ENCODE measurements at regions not wholly inside any gene's neighbourhood (a gene's known extent, or its start where the extent isn't known, plus 50 kb on each side); places are given as distances from the start of the nearest gene placed in this dataset.

DNA sequence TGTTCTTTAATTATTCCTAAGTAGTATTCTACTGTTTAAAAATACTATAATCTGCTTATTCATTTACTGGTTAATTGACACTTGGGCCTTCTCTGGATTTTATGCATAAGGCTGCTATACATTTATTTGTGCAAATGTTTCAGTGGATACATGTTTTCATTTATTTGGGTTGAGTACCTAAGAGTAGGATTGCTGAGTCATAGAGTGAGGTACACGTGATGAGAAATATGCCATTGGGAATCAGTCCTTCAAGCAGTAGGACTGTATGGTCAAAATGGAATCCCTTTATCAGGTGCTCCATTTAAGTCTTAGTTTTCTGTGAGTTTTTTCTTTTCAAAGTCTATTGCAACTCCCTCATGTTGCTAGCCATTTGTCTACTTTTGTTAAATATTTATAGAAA lies 275.2 kb upstream of the SORL1-AS1 start:
- DNase-seq, result no peak
- H3K4me3 ChIP-seq, result no peak overlapping the region
- peaks cover 0 to 5% (median 0%) of the 10 kb centered on the region in 3 donors for H3K9me3 ChIP-seq (replicated peaks in 1 of 3)
- H3K27me3 ChIP-seq, result no peaks in the 10 kb centered on the region
- H3K36me3 ChIP-seq (replicated peaks in 1 of 2), result no peaks in the 10 kb centered on the region
- TF ChIP-seq POLR2A (IDR thresholded peaks at IDR 0.05), result no peak
- TF ChIP-seq, protein P1, sequence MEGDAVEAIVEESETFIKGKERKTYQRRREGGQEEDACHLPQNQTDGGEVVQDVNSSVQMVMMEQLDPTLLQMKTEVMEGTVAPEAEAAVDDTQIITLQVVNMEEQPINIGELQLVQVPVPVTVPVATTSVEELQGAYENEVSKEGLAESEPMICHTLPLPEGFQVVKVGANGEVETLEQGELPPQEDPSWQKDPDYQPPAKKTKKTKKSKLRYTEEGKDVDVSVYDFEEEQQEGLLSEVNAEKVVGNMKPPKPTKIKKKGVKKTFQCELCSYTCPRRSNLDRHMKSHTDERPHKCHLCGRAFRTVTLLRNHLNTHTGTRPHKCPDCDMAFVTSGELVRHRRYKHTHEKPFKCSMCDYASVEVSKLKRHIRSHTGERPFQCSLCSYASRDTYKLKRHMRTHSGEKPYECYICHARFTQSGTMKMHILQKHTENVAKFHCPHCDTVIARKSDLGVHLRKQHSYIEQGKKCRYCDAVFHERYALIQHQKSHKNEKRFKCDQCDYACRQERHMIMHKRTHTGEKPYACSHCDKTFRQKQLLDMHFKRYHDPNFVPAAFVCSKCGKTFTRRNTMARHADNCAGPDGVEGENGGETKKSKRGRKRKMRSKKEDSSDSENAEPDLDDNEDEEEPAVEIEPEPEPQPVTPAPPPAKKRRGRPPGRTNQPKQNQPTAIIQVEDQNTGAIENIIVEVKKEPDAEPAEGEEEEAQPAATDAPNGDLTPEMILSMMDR (IDR thresholded peaks at IDR 0.05), result no peak
- 56 to 73% (median 66%) methylated on average over 1 of the region's 1 CpG for WGBS, 4 donors
- intact Hi-C loops (cut with DNase I), result no loop called here
- H3K27ac ChIP-seq, result no peak overlapping the region
- no peaks in the 10 kb centered on the region for H3K4me1 ChIP-seq (replicated peaks in 1 of 2)

DNA sequence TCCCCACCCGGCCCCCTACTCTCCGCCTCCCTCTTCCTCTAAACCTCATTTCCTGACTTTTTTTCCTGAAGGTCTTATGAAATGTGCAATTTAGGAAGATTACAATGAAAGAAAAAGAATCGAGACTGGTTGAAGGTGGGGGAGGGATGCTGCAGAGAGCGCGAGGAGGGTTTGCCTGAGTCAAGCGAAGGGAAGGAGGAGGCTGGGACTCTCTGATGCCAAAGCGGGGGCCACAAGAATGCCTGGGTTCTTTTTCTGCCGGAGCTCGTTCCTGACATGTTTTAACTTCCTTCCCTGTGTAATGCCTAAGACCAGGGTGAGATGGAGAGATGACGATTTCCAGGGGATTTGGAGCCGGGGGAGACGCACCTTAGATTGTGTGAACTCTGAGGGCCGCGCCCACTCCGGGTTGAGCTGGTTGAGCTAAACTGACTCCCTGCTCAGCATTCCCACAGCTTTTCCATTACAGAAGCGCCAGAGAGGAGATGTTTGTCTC lies 270.5 kb upstream of the SORL1-AS1 start:
- Histone ChIP-seq H3K9me3 (replicated peaks in 1 of 3) (no peaks in the 10 kb centered on the region), H3K27ac (peak overlapping the region in 2 of 5 donors; percentile 84 to 85), H3K36me3 (replicated peaks in 1 of 2) (no peaks in the 10 kb centered on the region), H3K4me3 (peak overlapping the region in 1 of 4 donors; percentile 45), H3K27me3 (no peaks in the 10 kb centered on the region), H3K4me1 (replicated peaks in 1 of 2) (no peaks in the 10 kb centered on the region)
- TF ChIP-seq, protein P1 (IDR thresholded peaks at IDR 0.05), result no peak
- TF ChIP-seq POLR2A (IDR thresholded peaks at IDR 0.05), result no peak
- DNase-seq, result peak in 1 of 7 donors; percentile 53
- WGBS, 4 donors, result 28 to 34% (median 31%) methylated on average over 16 of the region's 16 CpGs
- intact Hi-C loops (cut with DNase I), result no loop called here

DNA sequence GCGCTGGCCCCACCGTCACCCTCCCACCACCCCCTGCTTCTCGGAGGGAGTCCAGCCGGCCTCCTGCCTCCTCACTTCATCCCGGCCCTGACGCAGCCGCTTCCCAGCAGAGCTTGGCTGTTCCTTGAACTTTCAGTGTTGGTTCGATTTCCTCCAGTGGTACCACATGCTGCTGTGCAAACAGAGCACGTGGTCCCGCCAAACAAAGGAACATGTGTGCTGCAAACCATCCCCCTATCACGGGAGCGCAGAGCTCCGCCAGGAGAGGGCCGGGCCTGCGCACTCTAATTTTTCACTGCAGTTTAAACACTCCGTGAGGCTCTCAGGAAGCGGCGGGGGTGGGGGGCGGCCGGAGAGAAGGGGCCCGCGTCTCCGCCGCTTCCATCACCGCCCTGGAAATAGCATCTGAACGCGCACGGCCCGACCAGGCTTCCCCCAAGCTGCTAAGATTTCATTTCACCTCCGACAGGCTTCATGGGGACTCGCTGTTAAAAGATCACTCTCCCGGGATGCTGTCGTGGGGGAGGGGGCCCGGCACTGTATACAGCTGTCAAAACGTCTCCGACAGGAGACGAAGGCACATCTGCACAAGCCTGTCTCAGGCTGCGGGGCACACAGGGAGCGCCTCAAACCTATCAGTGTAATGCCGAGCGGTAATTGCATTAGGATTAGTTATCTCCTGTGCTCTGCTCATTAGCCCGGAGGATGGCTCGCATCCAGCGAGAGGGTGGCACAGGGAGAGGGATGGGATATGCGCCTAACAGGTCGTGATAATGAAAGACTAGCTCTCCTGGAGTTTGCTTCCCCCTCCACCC lies 269.9 kb upstream of the SORL1-AS1 start:
- intact Hi-C loops (cut with DNase I), result no loop called here
- Histone ChIP-seq H3K4me3 (peak overlapping the region in 2 of 4 donors; percentile 12 to 45), H3K27me3 (no peaks in the 10 kb centered on the region), H3K4me1 (replicated peaks in 1 of 2) (no peaks in the 10 kb centered on the region), H3K27ac (peak overlapping the region in 3 of 5 donors; percentile 46 to 85 (median 84)), H3K9me3 (replicated peaks in 1 of 3) (no peaks in the 10 kb centered on the region), H3K36me3 (replicated peaks in 1 of 2) (no peaks in the 10 kb centered on the region)
- peak; percentile 47 to 86 (median 66) for DNase-seq
- TF ChIP-seq, protein P1 (IDR thresholded peaks at IDR 0.05), result peak in 1 of 6 experiments; percentile 16
- peak in 1 of 2 donors; percentile 24 for TF ChIP-seq POLR2A (IDR thresholded peaks at IDR 0.05)
- WGBS, 4 donors, result 3 to 10% (median 5%) methylated on average over 4 to 46 of the region's 46 CpGs

DNA sequence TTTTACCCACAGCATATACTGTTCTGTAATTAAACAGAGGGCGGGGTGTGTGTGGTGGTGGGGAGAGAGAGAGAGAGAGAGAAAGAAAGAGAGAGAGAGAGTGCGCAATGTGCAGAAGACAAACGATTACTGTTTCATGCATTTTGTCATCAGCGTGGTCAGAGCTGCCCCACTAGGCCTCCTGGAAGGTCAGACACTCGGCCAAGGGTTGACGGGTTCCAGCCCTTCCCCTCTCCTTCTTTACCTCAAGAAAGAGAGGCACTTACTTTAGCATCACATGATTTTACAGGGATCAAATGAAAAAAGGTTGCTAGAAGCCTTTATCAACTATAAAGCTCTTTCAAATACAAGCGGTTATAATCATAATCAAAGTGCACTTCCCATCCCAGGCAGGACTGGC lies 269.2 kb upstream of the SORL1-AS1 start:
- no peaks in the 10 kb centered on the region for H3K27me3 ChIP-seq
- no peak for DNase-seq
- no peaks in the 10 kb centered on the region for H3K4me1 ChIP-seq (replicated peaks in 1 of 2)
- intact Hi-C loops (cut with DNase I), result no loop called here
- TF ChIP-seq, protein P1 (IDR thresholded peaks at IDR 0.05), result no peak
- TF ChIP-seq POLR2A (IDR thresholded peaks at IDR 0.05), result no peak
- no peaks in the 10 kb centered on the region for H3K36me3 ChIP-seq (replicated peaks in 1 of 2)
- H3K4me3 ChIP-seq, result peak overlapping the region in 1 of 4 donors; percentile 45
- no peaks in the 10 kb centered on the region for H3K9me3 ChIP-seq (replicated peaks in 1 of 3)
- peak overlapping the region in 2 of 5 donors; percentile 84 to 85 for H3K27ac ChIP-seq
- WGBS, 4 donors, result 73 to 85% (median 80%) methylated on average over 7 of the region's 7 CpGs

Measured in adrenal gland (tissue), 9 donors.